ENCODE measurements at regions not wholly inside any gene's neighbourhood (a gene's known extent, or its start where the extent isn't known, plus 50 kb on each side); places are given as distances from the start of the nearest gene placed in this dataset.

GRCh38 chr21:26226724-26227123 lies 56.2 kb upstream of the APP start:
- TF ChIP-seq CTCF (IDR thresholded peaks at IDR 0.05; ENCODE audit: low read length): no peak
- no peak for TF ChIP-seq EZH2 (optimal IDR thresholded peaks at IDR 0.05; ENCODE audit: low read depth, low read length)
